Upper lobe of left lung (tissue), 4 donors: ENCODE measurements at regions not wholly inside any gene's neighbourhood (a gene's known extent, or its start where the extent isn't known, plus 50 kb on each side); places are given as distances from the start of the nearest gene placed in this dataset.

Source experiments
- POLR2A ChIP-seq, 4 donors: fragments of 450-650 bp; IDR thresholded peaks; one replicate each; pipeline ENCODE4 v1.5.1; 2016 to 2017; ENCODE audit warnings: antibody characterized with exemption in 4 of 4, mild to moderate bottlenecking in 2 of 4
- TF ChIP-seq, protein P1 (sequence below), 6 experiments: fragments of 450-650 bp in 4 of 6; fragments of 200-600 bp in 2 of 6; sonication (generic) in 2 of 6; IDR thresholded peaks; one replicate each; pipeline ENCODE4 v1.5.1; 2016 to 2019; ENCODE audit warnings: antibody characterized with exemption in 6 of 6

DNA sequence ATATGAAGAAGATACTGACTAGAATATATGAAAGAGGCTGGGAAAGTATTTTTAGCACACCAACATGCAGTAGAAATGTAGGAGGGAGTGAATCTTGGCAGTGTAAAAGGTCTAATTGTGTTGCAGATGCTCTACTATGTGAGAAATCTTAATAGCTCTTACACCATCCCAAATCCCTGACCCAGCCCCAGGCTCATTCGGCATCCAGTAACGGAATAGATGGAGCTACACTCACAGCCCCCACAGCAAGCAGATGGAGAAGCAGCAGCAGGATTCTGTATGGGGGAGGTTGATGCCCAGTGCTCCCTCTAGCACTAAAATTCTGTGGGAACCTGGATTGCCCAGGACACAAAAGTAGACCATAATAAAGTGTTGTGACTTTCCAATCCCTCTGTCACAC, 153.2 kb upstream of the PRDX4 start:
- TF ChIP-seq, protein P1, sequence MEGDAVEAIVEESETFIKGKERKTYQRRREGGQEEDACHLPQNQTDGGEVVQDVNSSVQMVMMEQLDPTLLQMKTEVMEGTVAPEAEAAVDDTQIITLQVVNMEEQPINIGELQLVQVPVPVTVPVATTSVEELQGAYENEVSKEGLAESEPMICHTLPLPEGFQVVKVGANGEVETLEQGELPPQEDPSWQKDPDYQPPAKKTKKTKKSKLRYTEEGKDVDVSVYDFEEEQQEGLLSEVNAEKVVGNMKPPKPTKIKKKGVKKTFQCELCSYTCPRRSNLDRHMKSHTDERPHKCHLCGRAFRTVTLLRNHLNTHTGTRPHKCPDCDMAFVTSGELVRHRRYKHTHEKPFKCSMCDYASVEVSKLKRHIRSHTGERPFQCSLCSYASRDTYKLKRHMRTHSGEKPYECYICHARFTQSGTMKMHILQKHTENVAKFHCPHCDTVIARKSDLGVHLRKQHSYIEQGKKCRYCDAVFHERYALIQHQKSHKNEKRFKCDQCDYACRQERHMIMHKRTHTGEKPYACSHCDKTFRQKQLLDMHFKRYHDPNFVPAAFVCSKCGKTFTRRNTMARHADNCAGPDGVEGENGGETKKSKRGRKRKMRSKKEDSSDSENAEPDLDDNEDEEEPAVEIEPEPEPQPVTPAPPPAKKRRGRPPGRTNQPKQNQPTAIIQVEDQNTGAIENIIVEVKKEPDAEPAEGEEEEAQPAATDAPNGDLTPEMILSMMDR (IDR thresholded peaks at IDR 0.05): no peak
- no peak for TF ChIP-seq POLR2A (IDR thresholded peaks at IDR 0.05)
